Psoas muscle (tissue), 7 donors: ENCODE measurements at regions not wholly inside any gene's neighbourhood (a gene's known extent, or its start where the extent isn't known, plus 50 kb on each side); places are given as distances from the start of the nearest gene placed in this dataset.

Experiments used
- ATAC-seq, 4 donors: fragments of 200-7000 bp; cut with Tn5 transposase; one replicate each; pipeline ENCODE4 v1.9.1; 2020; ENCODE audit warnings: moderate library complexity in 3 of 4, mild to moderate bottlenecking in 2 of 4
- DNase-seq, 2 donors: peaks; one replicate each; pipeline ENCODE4 v3.0.0-alpha.2; 2020
- H3K27ac ChIP-seq: fragments of 200-600 bp; one replicate; pipeline ENCODE4 v1.8.0; 2022
- H3K27me3 ChIP-seq, 3 donors: fragments of 200-600 bp in 1 of 3; one replicate each; pipeline versions ENCODE4 v1.6.1 to v1.8.0; 2013 to 2022; ENCODE audit warnings: low read length in 2 of 3, mild to moderate bottlenecking in 2 of 3, moderate library complexity in 1 of 3; ENCODE audit not compliant: insufficient read depth in 3 of 3
- H3K36me3 ChIP-seq, 2 donors: fragments of 200-600 bp in 1 of 2; one replicate each; pipeline versions ENCODE4 v1.6.1 to v1.8.0; 2013 to 2022; ENCODE audit warnings: low read depth in 1 of 2, mild to moderate bottlenecking in 1 of 2, moderate library complexity in 1 of 2; ENCODE audit not compliant: insufficient read depth in 1 of 2
- H3K4me1 ChIP-seq: fragments of 200-600 bp; one replicate; pipeline ENCODE4 v1.8.0; 2022
- H3K4me3 ChIP-seq: fragments of 200-600 bp; one replicate; pipeline ENCODE4 v1.8.0; 2022; ENCODE audit warnings: mild to moderate bottlenecking
- H3K9me3 ChIP-seq: fragments of 200-600 bp; one replicate; pipeline ENCODE4 v1.8.0; 2022
- CTCF ChIP-seq: fragments of 200-600 bp; IDR thresholded peaks from one replicate; pipeline ENCODE4 v1.8.0; 2022; ENCODE audit warnings: antibody characterized with exemption
- whole genome bisulfite sequencing, 3 donors: extraction: QIAGEN DNeasy Blood & Tissue Kit; methylation state at CpG; one replicate each; pipeline versions ENCODE4 v1.1.6 to v1.1.7; 2013; 5-methylcytosine and 5-hydroxymethylcytosine counted together
- intact Hi-C, 2 donors: fragments of 100-400 bp; cut with DNase I; formaldehyde crosslinking; loops; one replicate each; pipeline versions ENCODE4 v1.11.0 to v1.14.2; 2022
- donor health status: healthy with polysubstance abuse.
- donor health status: DM: no; HTN: no; CAD: no; lungs with moderate emphysema.
- donor health status: Bipolar disorder and iron deficiency.
- donor health status: healthy.
- donor health status: DM: yes; HTN: yes; CAD: no.
- donor health status: DM: no; HTN: no; CAD: no.
- donor health status: DM: yes; HTN: yes; CAD: no.

- TF ChIP-seq CTCF: no peak
- no peak for ATAC-seq
- intact Hi-C loops: no loop called here
Observed at GRCh38 chr1:194039578-194039977, 853.2 kb upstream of the B3GALT2 start.

GRCh38 chr1:194033646-194034045, 847.2 kb upstream of the B3GALT2 start:
- H3K27me3 ChIP-seq: no peaks in the 10 kb centered on the region
- H3K4me1 ChIP-seq: no peaks in the 10 kb centered on the region
- H3K9me3 ChIP-seq: no peaks in the 10 kb centered on the region
- H3K36me3 ChIP-seq: no peaks in the 10 kb centered on the region
- intact Hi-C loops: no loop called here
- ATAC-seq: no peak
- no peak for DNase-seq
- TF ChIP-seq CTCF: no peak
- no peak overlapping the region for H3K27ac ChIP-seq
- no peak overlapping the region for H3K4me3 ChIP-seq

More at GRCh38 chr1:194039578-194039977, 853.2 kb upstream of the B3GALT2 start:
- Histone ChIP-seq H3K27me3 (no peaks in the 10 kb centered on the region), H3K4me3 (no peak overlapping the region), H3K9me3 (no peaks in the 10 kb centered on the region), H3K36me3 (no peaks in the 10 kb centered on the region), H3K27ac (no peak overlapping the region), H3K4me1 (no peaks in the 10 kb centered on the region)
- 34 to 44% (median 43%) methylated on average over 1 of the region's 1 CpG for WGBS, 3 donors
- no peak for DNase-seq

- H3K27me3 ChIP-seq: no peaks in the 10 kb centered on the region
- DNase-seq (no peak), ATAC-seq (no peak)
- H3K4me3 ChIP-seq: no peak overlapping the region
- no peak overlapping the region for H3K27ac ChIP-seq
- intact Hi-C loops: no loop called here
- no peaks in the 10 kb centered on the region for H3K4me1 ChIP-seq
- WGBS, 3 donors: 60 to 76% (median 63%) methylated on average over 1 of the region's 1 CpG
- H3K9me3 ChIP-seq: no peaks in the 10 kb centered on the region
- H3K36me3 ChIP-seq: no peaks in the 10 kb centered on the region
- TF ChIP-seq CTCF: no peak
Observed at GRCh38 chr1:194028002-194028401, 841.6 kb upstream of the B3GALT2 start.

GRCh38 chr1:194026422-194026821, 840.0 kb upstream of the B3GALT2 start:
- ATAC-seq (no peak), DNase-seq (no peak)
- H3K27me3 ChIP-seq: no peaks in the 10 kb centered on the region
- H3K36me3 ChIP-seq: no peaks in the 10 kb centered on the region
- no peaks in the 10 kb centered on the region for H3K4me1 ChIP-seq
- H3K4me3 ChIP-seq: no peak overlapping the region
- 88 to 95% (median 90%) methylated on average over 3 of the region's 3 CpGs for WGBS, 3 donors
- H3K9me3 ChIP-seq: no peaks in the 10 kb centered on the region
- no peak overlapping the region for H3K27ac ChIP-seq
- intact Hi-C loops: no loop called here
- TF ChIP-seq CTCF: no peak

GRCh38 chr1:194024659-194025058, 838.2 kb upstream of the B3GALT2 start:
- intact Hi-C loops: no loop called here
- no peak for ATAC-seq
- no peak for TF ChIP-seq CTCF
- no peaks in the 10 kb centered on the region for H3K27me3 ChIP-seq
- no peak overlapping the region for H3K4me3 ChIP-seq
- DNase-seq: no peak
- H3K9me3 ChIP-seq: no peaks in the 10 kb centered on the region
- 33 to 43% (median 40%) methylated on average over 2 of the region's 2 CpGs for WGBS, 3 donors
- no peaks in the 10 kb centered on the region for H3K36me3 ChIP-seq
- H3K4me1 ChIP-seq: no peaks in the 10 kb centered on the region
- no peak overlapping the region for H3K27ac ChIP-seq
